HG02981 (cell line): ENCODE measurements at regions not wholly inside any gene's neighbourhood (a gene's known extent, or its start where the extent isn't known, plus 50 kb on each side); places are given as distances from the start of the nearest gene placed in this dataset.

Experiments
- ATAC-seq: cut with Tn5 transposase; IDR thresholded peaks from one replicate; pipeline ENCODE4 v1.9.1; 2021; ENCODE audit warnings: mild to moderate bottlenecking, moderate library complexity; ENCODE audit not compliant: unreplicated experiment

GRCh38 chr9:1732670-1733069 lies 282.5 kb upstream of the SMARCA2 start:
- ATAC-seq, result no peak

- no peak for ATAC-seq
Measured at GRCh38 chr9:1738511-1739100, 276.5 kb upstream of the SMARCA2 start.

- no peak for ATAC-seq
Measured at GRCh38 chr9:1743121-1743960, 271.8 kb upstream of the SMARCA2 start.

- ATAC-seq, result no peak
Measured at GRCh38 chr9:1745980-1746379, 269.2 kb upstream of the SMARCA2 start.

DNA sequence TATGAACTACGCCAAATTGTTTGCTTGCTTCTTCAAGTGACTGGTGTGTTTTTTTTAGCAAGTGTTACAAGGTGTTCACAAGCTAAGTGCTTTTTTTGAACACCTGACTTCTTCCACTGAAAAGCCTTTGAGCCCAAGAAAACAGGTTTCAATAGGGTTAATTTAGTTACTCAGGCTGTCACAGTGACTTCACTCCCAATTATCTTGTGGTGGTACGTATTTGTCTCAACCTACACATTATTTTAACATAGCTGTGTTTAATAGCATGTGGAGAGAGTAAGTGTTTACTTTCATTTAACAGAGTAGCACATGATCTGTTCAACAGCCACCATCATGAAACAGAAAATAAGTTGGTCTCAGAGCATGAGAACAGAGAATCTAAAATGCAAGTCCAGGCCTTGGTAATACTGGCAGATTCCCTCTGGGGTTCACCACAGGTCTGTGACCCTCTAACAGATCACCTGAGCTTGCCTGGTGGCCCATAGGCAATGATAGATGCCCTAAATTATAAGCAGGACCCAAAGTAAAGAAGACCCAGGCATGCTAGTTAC lies 267.7 kb upstream of the SMARCA2 start:
- no peak for ATAC-seq

DNA sequence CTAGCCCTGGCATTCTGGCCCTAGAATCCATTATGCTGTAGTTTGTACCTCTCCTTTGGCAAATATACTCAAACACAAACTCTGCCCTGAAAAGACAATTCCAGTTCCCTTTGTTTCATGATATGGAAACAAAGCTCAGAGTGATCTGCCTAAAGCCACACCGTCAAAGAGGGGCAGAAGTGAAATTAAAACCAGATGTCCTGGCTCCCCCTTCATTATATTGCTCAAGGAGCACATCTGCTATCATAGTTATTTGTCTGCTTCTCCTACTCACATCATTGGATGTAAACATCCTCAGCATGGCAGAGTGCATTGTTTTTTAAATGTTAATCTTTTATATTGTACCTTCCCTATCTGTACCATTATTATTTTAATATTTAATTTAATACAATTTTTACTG lies 266.7 kb upstream of the SMARCA2 start:
- no peak for ATAC-seq

- ATAC-seq, result no peak
Measured at GRCh38 chr9:1757186-1757585, 258.0 kb upstream of the SMARCA2 start.

DNA sequence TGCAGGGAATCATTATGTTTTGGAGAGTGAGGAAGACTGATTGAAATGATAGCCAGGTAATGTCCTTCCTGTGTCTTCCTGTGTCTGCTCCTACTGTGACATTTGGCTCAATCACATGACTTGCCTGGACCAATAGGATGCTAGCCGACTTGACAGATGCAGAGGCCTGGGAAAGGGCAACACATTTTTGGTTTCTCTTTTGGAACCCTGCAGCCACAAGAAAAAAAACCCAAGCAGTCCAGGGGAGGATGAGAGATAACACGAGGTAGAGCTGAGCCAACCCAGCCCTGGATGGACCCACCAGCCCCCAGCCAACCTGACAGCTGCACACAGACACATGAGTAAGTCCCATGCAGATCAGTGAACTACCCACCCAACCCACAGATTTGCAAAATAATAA lies 256.1 kb upstream of the SMARCA2 start:
- peak; percentile 70 for ATAC-seq

GRCh38 chr9:1759771-1760300 lies 255.3 kb upstream of the SMARCA2 start:
- ATAC-seq, result no peak

GRCh38 chr9:1761807-1762206 lies 253.3 kb upstream of the SMARCA2 start:
- ATAC-seq, result no peak

- ATAC-seq, result no peak
Measured at GRCh38 chr9:1766042-1766441, 249.1 kb upstream of the SMARCA2 start.

- no peak for ATAC-seq
Measured at GRCh38 chr9:1768561-1768960, 246.6 kb upstream of the SMARCA2 start.

DNA sequence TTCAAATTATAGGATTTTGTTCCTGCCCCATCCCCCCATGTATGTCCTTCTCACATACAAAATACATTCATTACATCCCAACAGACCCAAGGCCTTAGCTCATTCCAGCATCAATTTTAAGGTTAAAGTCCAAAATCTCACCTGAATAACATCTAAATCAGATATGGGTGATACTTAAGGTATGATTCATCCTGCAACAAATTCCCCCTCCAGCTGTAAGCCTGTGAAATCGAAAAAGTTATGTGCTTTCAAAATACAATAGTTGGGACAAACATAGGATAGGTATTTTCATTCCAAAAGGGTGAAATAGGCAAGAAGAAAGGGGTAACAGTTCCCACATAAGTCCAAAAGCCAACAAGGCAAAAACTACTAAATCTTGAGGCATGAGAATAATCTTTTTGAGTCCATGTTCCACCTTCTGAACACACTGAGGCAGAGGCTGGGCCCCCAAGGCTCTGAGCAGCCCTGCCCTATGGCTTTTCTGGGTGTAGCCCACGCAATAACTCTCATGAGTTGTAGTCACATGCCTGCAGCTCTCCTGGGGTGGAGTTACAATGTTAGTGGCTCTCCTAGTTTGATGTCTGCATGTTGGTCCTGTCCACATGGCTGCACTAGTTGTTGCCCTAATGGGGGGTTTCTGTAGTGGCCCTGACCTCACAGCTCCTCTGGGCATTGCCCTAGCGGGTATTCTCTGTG lies 243.9 kb upstream of the SMARCA2 start:
- ATAC-seq, result no peak

- ATAC-seq, result no peak
Measured at GRCh38 chr9:1775230-1775629, 239.9 kb upstream of the SMARCA2 start.

GRCh38 chr9:1776668-1777067 lies 238.5 kb upstream of the SMARCA2 start:
- ATAC-seq, result no peak

DNA sequence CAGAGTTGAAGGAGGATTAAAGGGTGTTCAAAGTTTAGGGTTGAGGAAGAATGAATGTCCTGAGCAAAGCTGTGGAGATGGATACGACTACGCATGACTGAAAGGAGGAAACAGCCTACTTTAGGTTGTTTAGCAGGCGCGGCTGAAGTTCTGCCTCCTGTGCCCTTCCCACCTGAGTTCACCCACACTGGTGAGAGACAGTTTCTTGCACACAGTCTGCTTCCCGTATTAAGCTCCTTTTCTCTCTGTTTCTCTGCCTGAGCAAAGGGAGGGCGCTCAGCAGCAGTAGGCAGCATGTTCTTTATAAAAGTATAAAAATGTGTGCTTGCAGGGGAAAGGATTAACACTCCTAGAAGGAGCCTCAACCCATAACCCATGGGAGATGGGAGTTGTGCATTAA lies 224.0 kb upstream of the SMARCA2 start:
- ATAC-seq, result no peak

DNA sequence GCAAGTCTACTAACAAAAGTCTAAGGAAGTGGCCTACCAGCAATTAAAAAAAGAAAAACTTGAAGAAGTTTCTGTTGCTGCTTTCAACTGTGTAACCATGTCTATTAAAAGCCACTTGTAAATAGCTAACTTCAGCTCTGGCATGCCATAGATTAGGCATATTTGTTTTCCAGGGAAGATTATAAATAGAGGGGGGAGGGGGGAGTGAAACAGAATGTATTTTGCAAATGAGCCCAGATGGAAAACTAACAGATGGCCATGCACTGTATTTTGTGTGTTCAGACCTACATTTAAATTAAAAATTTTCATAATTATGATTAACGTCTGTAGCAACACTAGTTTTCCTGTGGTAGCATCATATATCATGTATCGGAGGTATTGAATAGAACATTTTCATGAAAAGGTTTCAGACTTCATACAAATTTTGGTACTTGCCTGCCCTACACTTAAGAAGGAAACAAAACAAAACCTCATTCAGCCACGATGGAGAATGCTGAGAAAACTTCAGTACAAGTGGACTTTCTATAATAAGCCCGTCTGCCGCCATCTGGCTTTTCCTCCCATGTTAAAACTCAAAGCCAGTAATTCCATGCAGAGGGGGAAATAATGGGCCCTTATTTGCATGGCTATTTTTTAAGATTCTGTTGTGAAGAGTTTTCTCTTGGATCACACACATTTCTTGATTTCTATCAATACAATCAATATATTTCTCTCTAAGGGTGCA lies 220.4 kb upstream of the SMARCA2 start:
- ATAC-seq, result no peak

DNA sequence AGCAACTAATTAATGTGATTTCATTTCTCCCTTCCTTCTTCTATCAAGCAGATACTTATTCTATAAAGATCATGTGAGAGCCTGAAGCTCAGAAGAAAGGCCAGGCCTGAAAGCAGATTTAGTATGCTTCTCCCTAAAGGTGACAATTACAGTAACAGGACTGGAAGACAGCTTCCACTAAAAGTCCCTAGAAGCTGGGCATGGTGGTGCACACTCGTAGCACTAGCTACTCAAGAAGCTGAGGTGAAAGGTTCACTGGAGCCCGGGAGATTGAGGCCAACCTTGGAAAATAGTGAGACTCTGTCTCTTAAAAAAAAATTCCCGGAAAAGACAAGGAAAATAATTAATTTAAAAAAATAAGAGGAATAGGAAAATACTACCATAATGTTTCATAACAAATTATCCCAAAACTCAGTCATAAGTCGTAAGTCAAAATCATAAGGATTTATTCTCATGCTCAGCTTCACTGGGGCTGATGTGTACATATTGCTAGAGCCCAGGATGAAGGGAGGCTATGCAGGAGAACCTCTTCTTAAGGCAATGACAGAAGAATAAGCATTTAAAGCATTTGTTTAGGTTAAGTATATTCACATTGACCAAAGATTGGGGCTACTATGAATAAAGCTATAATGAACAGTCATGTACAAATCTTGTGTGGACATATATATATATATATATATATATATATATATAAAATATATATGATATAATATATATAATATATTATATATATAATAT lies 210.8 kb upstream of the SMARCA2 start:
- ATAC-seq, result no peak

DNA sequence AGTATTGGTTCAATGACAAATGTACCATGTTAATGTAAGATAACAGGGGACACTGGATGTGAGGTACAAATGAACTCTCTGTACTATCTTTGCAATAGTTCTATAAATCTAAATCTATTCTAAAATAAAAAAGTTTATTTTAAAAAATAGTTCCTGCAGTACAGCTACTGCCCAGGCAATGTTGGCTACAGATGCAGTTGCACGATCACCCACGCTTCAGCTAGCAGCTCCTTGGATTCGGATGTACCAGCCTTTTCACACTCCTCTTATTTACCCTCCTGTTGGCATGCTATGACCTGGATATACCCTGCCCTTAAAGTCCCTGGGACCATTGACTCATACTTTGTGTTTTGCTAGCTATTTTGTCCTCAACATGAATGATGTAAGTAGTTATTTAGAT lies 185.4 kb upstream of the SMARCA2 start:
- ATAC-seq, result no peak

DNA sequence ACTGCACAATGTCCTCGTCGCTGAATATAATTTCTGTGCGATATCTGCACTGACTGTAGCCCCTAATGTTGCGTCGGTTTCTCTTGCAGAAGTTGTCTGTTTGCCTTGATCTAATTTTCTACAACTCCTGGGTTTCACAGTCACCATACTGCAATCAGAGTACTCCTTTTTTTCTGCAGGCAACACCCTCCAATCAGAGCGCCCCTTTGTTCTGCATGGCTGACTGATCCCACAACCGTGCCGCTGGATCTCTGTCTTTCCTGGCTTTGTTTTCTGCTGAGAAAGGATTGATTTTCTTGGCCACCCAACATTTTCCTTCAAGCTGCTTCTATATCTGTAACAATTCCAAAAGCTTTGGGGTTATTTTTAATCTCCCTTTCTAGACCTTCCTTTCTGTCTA lies 182.2 kb upstream of the SMARCA2 start:
- ATAC-seq, result no peak
